Smooth muscle cell (in vitro differentiated cells): ENCODE measurements at regions not wholly inside any gene's neighbourhood (a gene's known extent, or its start where the extent isn't known, plus 50 kb on each side); places are given as distances from the start of the nearest gene placed in this dataset.

ENCODE experiments used
- DNase-seq: peaks from one replicate; lab custom pipeline; 2025; ENCODE audit not compliant: unreplicated experiment; lab: John Stamatoyannopoulos, UW
- H2AFZ ChIP-seq: fragments of 200-600 bp; sonication (generic); 2 replicates; pipeline ENCODE4 v1.6.0; 2016; ENCODE audit warnings: antibody characterized with exemption, low read depth, mild to moderate bottlenecking
- H3F3A ChIP-seq: fragments of 200-600 bp; sonication (generic); 2 replicates; pipeline ENCODE4 v1.6.0; 2017; ENCODE audit warnings: antibody characterized with exemption, low read depth
- H3K27ac ChIP-seq: fragments of 200-600 bp; sonication (generic); 2 replicates; pipeline ENCODE4 v1.5.1; 2016; ENCODE audit warnings: low read depth, mild to moderate bottlenecking
- H3K27me3 ChIP-seq: fragments of 200-600 bp; sonication (generic); 2 replicates; pipeline ENCODE4 v1.6.1; 2016; ENCODE audit warnings: low read depth, mild to moderate bottlenecking
- H3K36me3 ChIP-seq: fragments of 200-600 bp; sonication (generic); 2 replicates; pipeline ENCODE4 v1.5.1; 2016; ENCODE audit warnings: low read depth
- H3K4me1 ChIP-seq: fragments of 200-600 bp; sonication (generic); 2 replicates; pipeline ENCODE4 v1.5.1; 2016; ENCODE audit warnings: low read depth
- H3K4me2 ChIP-seq: fragments of 200-600 bp; sonication (generic); 2 replicates; pipeline ENCODE4 v1.6.0; 2016; ENCODE audit warnings: mild to moderate bottlenecking
- H3K4me3 ChIP-seq: fragments of 200-600 bp; sonication (generic); 2 replicates; pipeline ENCODE4 v1.5.1; 2016; ENCODE audit warnings: mild to moderate bottlenecking
- H3K79me2 ChIP-seq: fragments of 200-600 bp; sonication (generic); 2 replicates; pipeline ENCODE4 v1.6.0; 2016; ENCODE audit warnings: low read depth, mild to moderate bottlenecking
- H3K9ac ChIP-seq: fragments of 200-600 bp; sonication (generic); 2 replicates; pipeline ENCODE4 v1.6.0; 2016; ENCODE audit warnings: low read depth
- H3K9me3 ChIP-seq: fragments of 200-600 bp; sonication (generic); replicated peaks from 2 replicates; pipeline ENCODE4 v1.5.1; 2016; ENCODE audit warnings: low read depth
- H4K20me1 ChIP-seq: fragments of 200-600 bp; sonication (generic); 2 replicates; pipeline ENCODE4 v1.6.0; 2016; ENCODE audit warnings: low read depth
- CTCF ChIP-seq: fragments of 200-600 bp; sonication (generic); IDR thresholded peaks from 2 replicates; pipeline ENCODE4 v1.5.1; 2017; ENCODE audit warnings: borderline replicate concordance, mild to moderate bottlenecking, antibody characterized with exemption; ENCODE audit not compliant: insufficient read depth, poor library complexity, severe bottlenecking
- WGBS: methylation state at CpG from one replicate; pipeline ENCODE4 v1.1.7; 2016; ENCODE audit warnings: low lambda C conversion rate; 5-methylcytosine and 5-hydroxymethylcytosine counted together

GRCh38 chr2:2767837-2768236, 436.8 kb upstream of the MYT1L start:
- DNase-seq = no peak
- Histone ChIP-seq H3K9ac (no peak overlapping the region), H3K27ac (no peak overlapping the region), H3F3A (no peaks in the 10 kb centered on the region), H3K4me1 (no peaks in the 10 kb centered on the region), H3K27me3 (no peaks in the 10 kb centered on the region), H3K36me3 (no peaks in the 10 kb centered on the region), H3K79me2 (no peaks in the 10 kb centered on the region), H3K9me3 (no peaks in the 10 kb centered on the region), H3K4me3 (no peak overlapping the region), H2AFZ (no peak overlapping the region), H4K20me1 (no peaks in the 10 kb centered on the region), H3K4me2 (no peak overlapping the region)
- 72% methylated on average over 9 of the region's 9 CpGs for WGBS
- no peak for TF ChIP-seq CTCF

GRCh38 chr2:2765839-2766495, 434.9 kb upstream of the MYT1L start:
- DNase-seq = no peak
- H3K9me3 ChIP-seq = no peaks in the 10 kb centered on the region
- no peaks in the 10 kb centered on the region for H3K4me1 ChIP-seq
- H3K79me2 ChIP-seq = no peaks in the 10 kb centered on the region
- no peak overlapping the region for H3K4me2 ChIP-seq
- no peak overlapping the region for H2AFZ ChIP-seq
- H3K27me3 ChIP-seq = no peaks in the 10 kb centered on the region
- no peak overlapping the region for H3K4me3 ChIP-seq
- no peaks in the 10 kb centered on the region for H4K20me1 ChIP-seq
- H3F3A ChIP-seq = no peaks in the 10 kb centered on the region
- no peak overlapping the region for H3K9ac ChIP-seq
- TF ChIP-seq CTCF = no peak
- no peaks in the 10 kb centered on the region for H3K36me3 ChIP-seq
- no peak overlapping the region for H3K27ac ChIP-seq
- WGBS = 92% methylated on average over 22 of the region's 22 CpGs

GRCh38 chr2:2765176-2765800, 434.2 kb upstream of the MYT1L start:
- H3K9ac ChIP-seq = no peak overlapping the region
- H3K27me3 ChIP-seq = no peaks in the 10 kb centered on the region
- no peaks in the 10 kb centered on the region for H3K4me1 ChIP-seq
- no peaks in the 10 kb centered on the region for H4K20me1 ChIP-seq
- H3K79me2 ChIP-seq = no peaks in the 10 kb centered on the region
- no peak overlapping the region for H3K4me3 ChIP-seq
- no peak overlapping the region for H2AFZ ChIP-seq
- no peaks in the 10 kb centered on the region for H3K9me3 ChIP-seq
- WGBS = 89% methylated on average over 17 of the region's 17 CpGs
- no peak for DNase-seq
- TF ChIP-seq CTCF = no peak
- no peaks in the 10 kb centered on the region for H3F3A ChIP-seq
- H3K4me2 ChIP-seq = no peak overlapping the region
- no peak overlapping the region for H3K27ac ChIP-seq
- no peaks in the 10 kb centered on the region for H3K36me3 ChIP-seq

GRCh38 chr2:2764739-2765138, 433.7 kb upstream of the MYT1L start:
- no peak for DNase-seq
- no peaks in the 10 kb centered on the region for H3K27me3 ChIP-seq

More at GRCh38 chr2:2764739-2765138, 433.7 kb upstream of the MYT1L start:
- no peak overlapping the region for H3K9ac ChIP-seq
- no peaks in the 10 kb centered on the region for H4K20me1 ChIP-seq
- no peak overlapping the region for H3K4me2 ChIP-seq
- no peaks in the 10 kb centered on the region for H3K36me3 ChIP-seq
- no peak overlapping the region for H2AFZ ChIP-seq
- H3K9me3 ChIP-seq = no peaks in the 10 kb centered on the region
- no peak overlapping the region for H3K27ac ChIP-seq
- H3F3A ChIP-seq = no peaks in the 10 kb centered on the region
- TF ChIP-seq CTCF = no peak
- H3K4me1 ChIP-seq = no peaks in the 10 kb centered on the region
- 94% methylated on average over 18 of the region's 18 CpGs for WGBS
- H3K4me3 ChIP-seq = no peak overlapping the region
- H3K79me2 ChIP-seq = no peaks in the 10 kb centered on the region
